PC-9 (cell line): ENCODE measurements at regions not wholly inside any gene's neighbourhood (a gene's known extent, or its start where the extent isn't known, plus 50 kb on each side); places are given as distances from the start of the nearest gene placed in this dataset.

Experiments used
- BruUV-seq: library from RNA; stranded (reverse); fragments of 400-500 nt; replicated peaks from 2 replicates; lab custom pipeline; 2021; lab: Mats Ljungman, UMichigan
- CTCF ChIA-PET: fragments of 300-600 bp; sonication (Branson Sonifier 250); formaldehyde crosslinking; loops from one replicate; lab custom pipeline; 2022; ENCODE audit warnings: antibody characterized with exemption; lab: Charles Lee
- POLR2A ChIA-PET: fragments of 300-600 bp; sonication (Branson Sonifier 250); formaldehyde crosslinking; loops from one replicate; lab custom pipeline; 2022; ENCODE audit warnings: antibody characterized with exemption; ENCODE audit not compliant: unreplicated experiment; lab: Charles Lee
- DNase-seq, 2 experiments: peaks; one replicate each; pipeline versions ENCODE4 v3.0.0 to v3.0.0-alpha.2; 2015 to 2022; ENCODE audit warnings: mixed read lengths in 1 of 2
- H2AFZ ChIP-seq: fragments of 200-600 bp; sonication (generic); 2 replicates; pipeline ENCODE4 v1.8.1; 2017; ENCODE audit warnings: antibody characterized with exemption
- H3F3A ChIP-seq: fragments of 200-600 bp; sonication (generic); 2 replicates; pipeline ENCODE4 v1.8.1; 2017; ENCODE audit warnings: antibody characterized with exemption, mild to moderate bottlenecking, low read depth; ENCODE audit not compliant: insufficient read depth
- H3K27ac ChIP-seq: fragments of 200-600 bp; sonication (generic); 2 replicates; pipeline ENCODE4 v1.6.1; 2016; ENCODE audit warnings: mixed run types
- H3K27me3 ChIP-seq: fragments of 200-600 bp; sonication (generic); 2 replicates; pipeline ENCODE4 v1.6.1; 2016; ENCODE audit warnings: low read depth, mixed run types; ENCODE audit not compliant: insufficient read depth
- H3K36me3 ChIP-seq: fragments of 200-600 bp; sonication (generic); 2 replicates; pipeline ENCODE4 v1.6.1; 2016; ENCODE audit warnings: low read depth, mixed run types
- H3K4me1 ChIP-seq: fragments of 200-600 bp; sonication (generic); replicated peaks from 2 replicates; pipeline ENCODE4 v1.6.1; 2016; ENCODE audit warnings: mixed run types; ENCODE audit not compliant: insufficient read depth
- H3K4me2 ChIP-seq: fragments of 200-600 bp; sonication (generic); 2 replicates; pipeline ENCODE4 v1.6.1; 2017; ENCODE audit warnings: mixed run types
- H3K4me3 ChIP-seq: fragments of 200-600 bp; sonication (generic); 2 replicates; pipeline ENCODE4 v1.6.1; 2016; ENCODE audit warnings: mixed run types
- H3K79me2 ChIP-seq: fragments of 200-600 bp; sonication (generic); 2 replicates; pipeline ENCODE4 v1.6.1; 2017; ENCODE audit warnings: low read depth, mixed run types
- H3K9me2 ChIP-seq: fragments of 200-600 bp; sonication (generic); 2 replicates; pipeline ENCODE4 v1.8.1; 2017; ENCODE audit warnings: mild to moderate bottlenecking; ENCODE audit not compliant: insufficient read depth
- H3K9me3 ChIP-seq: fragments of 200-600 bp; sonication (generic); 2 replicates; pipeline ENCODE4 v1.8.1; 2016; ENCODE audit warnings: low read depth; ENCODE audit not compliant: insufficient read depth
- H4K20me1 ChIP-seq: fragments of 200-600 bp; sonication (generic); 2 replicates; pipeline ENCODE4 v1.8.1; 2017; ENCODE audit not compliant: insufficient read depth
- EZH2 ChIP-seq: fragments of 200-600 bp; sonication (generic); IDR thresholded peaks from 2 replicates; pipeline ENCODE4 v1.8.0; 2017; ENCODE audit warnings: antibody characterized with exemption, low read depth
- intact Hi-C: fragments of 100-400 bp; cut with micrococcal nuclease; formaldehyde crosslinking; loops from one replicate; pipeline ENCODE4 v1.10.0; 2022; ENCODE audit not compliant: unreplicated experiment
- TF ChIP-seq, protein P1 (sequence below): fragments of 200-600 bp; sonication (generic); conservative IDR thresholded peaks from 2 replicates; pipeline ENCODE4 v1.6.1; 2017; ENCODE audit warnings: mixed run types, antibody characterized with exemption, mild to moderate bottlenecking, moderate library complexity

- Histone ChIP-seq H3K9me2 (no peaks in the 10 kb centered on the region; the same call in 1 of the 2 replicates), H3K27ac (no peak overlapping the region), H3K79me2 (no peaks in the 10 kb centered on the region), H3K4me2 (no peak overlapping the region), H3K4me3 (no peak overlapping the region), H3K9me3 (no peaks in the 10 kb centered on the region; the same call in 1 of the 2 replicates), H3K4me1 (no peaks in the 10 kb centered on the region), H4K20me1 (no peaks in the 10 kb centered on the region), H2AFZ (no peak overlapping the region), H3F3A (no peaks in the 10 kb centered on the region), H3K27me3 (no peaks in the 10 kb centered on the region), H3K36me3 (no peaks in the 10 kb centered on the region)
- TF ChIP-seq, protein P1, sequence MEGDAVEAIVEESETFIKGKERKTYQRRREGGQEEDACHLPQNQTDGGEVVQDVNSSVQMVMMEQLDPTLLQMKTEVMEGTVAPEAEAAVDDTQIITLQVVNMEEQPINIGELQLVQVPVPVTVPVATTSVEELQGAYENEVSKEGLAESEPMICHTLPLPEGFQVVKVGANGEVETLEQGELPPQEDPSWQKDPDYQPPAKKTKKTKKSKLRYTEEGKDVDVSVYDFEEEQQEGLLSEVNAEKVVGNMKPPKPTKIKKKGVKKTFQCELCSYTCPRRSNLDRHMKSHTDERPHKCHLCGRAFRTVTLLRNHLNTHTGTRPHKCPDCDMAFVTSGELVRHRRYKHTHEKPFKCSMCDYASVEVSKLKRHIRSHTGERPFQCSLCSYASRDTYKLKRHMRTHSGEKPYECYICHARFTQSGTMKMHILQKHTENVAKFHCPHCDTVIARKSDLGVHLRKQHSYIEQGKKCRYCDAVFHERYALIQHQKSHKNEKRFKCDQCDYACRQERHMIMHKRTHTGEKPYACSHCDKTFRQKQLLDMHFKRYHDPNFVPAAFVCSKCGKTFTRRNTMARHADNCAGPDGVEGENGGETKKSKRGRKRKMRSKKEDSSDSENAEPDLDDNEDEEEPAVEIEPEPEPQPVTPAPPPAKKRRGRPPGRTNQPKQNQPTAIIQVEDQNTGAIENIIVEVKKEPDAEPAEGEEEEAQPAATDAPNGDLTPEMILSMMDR = no peak
- TF ChIP-seq EZH2 = no peak
- intact Hi-C loops = no loop called here
- POLR2A ChIA-PET = no interaction called here
- CTCF ChIA-PET = no interaction called here
- BruUV-seq = no TSS peak
- no peak for DNase-seq
These were observed 667.8 kb downstream of the SLITRK1 start for GRCh38 chr13:83214452-83214851.

GRCh38 chr13:83211301-83211700 lies 671.0 kb downstream of the SLITRK1 start:
- TF ChIP-seq EZH2 = no peak
- TF ChIP-seq, protein P1 = no peak
- no peaks in the 10 kb centered on the region for H3K27me3 ChIP-seq
- H3K36me3 ChIP-seq = no peaks in the 10 kb centered on the region
- H3K4me1 ChIP-seq = no peaks in the 10 kb centered on the region
- no peaks in the 10 kb centered on the region for H4K20me1 ChIP-seq
- H3K27ac ChIP-seq = no peak overlapping the region
- no peaks in the 10 kb centered on the region; the same call in 1 of the 2 replicates for H3K9me3 ChIP-seq
- intact Hi-C loops = no loop called here
- BruUV-seq = no TSS peak
- H3K4me2 ChIP-seq = no peak overlapping the region
- no peak overlapping the region for H2AFZ ChIP-seq
- no peak for DNase-seq
- ChIA-PET CTCF (no interaction called here), POLR2A (no interaction called here)
- no peak overlapping the region for H3K4me3 ChIP-seq
- H3F3A ChIP-seq = no peaks in the 10 kb centered on the region
- no peaks in the 10 kb centered on the region; the same call in 1 of the 2 replicates for H3K9me2 ChIP-seq
- H3K79me2 ChIP-seq = no peaks in the 10 kb centered on the region

DNA sequence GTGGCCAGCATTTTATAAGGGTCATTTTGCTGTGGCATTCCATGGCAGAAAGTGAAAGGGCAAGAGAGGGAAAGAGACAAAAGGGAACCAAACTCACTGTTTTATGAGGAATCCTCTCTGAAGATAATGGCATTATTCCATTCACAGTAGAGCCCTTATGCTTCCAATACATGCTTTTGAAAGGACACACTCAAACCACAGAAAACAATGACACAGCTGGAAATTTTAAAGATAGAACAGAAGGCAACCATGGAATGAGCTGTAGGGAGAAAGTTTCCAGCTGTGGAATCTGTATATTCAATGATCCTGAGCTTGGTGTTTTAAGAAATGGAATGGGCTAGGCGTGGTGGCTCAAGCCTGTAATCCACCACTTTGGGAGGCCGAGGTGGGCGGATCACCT lies 677.4 kb downstream of the SLITRK1 start:
- intact Hi-C loops = no loop called here
- no peak for DNase-seq
- no peaks in the 10 kb centered on the region; the same call in 1 of the 2 replicates for H3K9me3 ChIP-seq
- H3K4me1 ChIP-seq = no peaks in the 10 kb centered on the region
- no peak overlapping the region for H3K4me2 ChIP-seq
- ChIA-PET POLR2A (no interaction called here), CTCF (no interaction called here)
- no TSS peak for BruUV-seq
- H3K9me2 ChIP-seq = no peaks in the 10 kb centered on the region
- no peaks in the 10 kb centered on the region for H3K27me3 ChIP-seq
- no peak overlapping the region for H2AFZ ChIP-seq
- TF ChIP-seq, protein P1 = no peak
- no peak for TF ChIP-seq EZH2
- H3K27ac ChIP-seq = no peak overlapping the region
- H3K36me3 ChIP-seq = no peaks in the 10 kb centered on the region
- no peaks in the 10 kb centered on the region for H4K20me1 ChIP-seq
- H3F3A ChIP-seq = no peaks in the 10 kb centered on the region
- H3K4me3 ChIP-seq = no peak overlapping the region
- H3K79me2 ChIP-seq = no peaks in the 10 kb centered on the region
